A549 (cell line): ENCODE measurements at regions not wholly inside any gene's neighbourhood (a gene's known extent, or its start where the extent isn't known, plus 50 kb on each side); places are given as distances from the start of the nearest gene placed in this dataset.

ENCODE experiments used
- ATAC-seq, 2 experiments: fragments of 200-7000 bp in 1 of 2; fragments of >200 bp in 1 of 2; cut with Nextera tagmentation in 1 of 2; cut with Tn5 transposase in 1 of 2; 3 replicates each; pipeline versions ENCODE4 v1.8.0 to v1.9.1; 2018 to 2020; ENCODE audit warnings: mild to moderate bottlenecking in 1 of 2, moderate library complexity in 1 of 2
- CTCF ChIA-PET: fragments of 300-600 bp; sonication (Branson Sonifier 250); formaldehyde crosslinking; extraction: SDS; loops from one replicate; lab custom pipeline; 2021; ENCODE audit warnings: antibody characterized with exemption, inconsistent platforms; lab: Yijun Ruan, JAX
- POLR2A ChIA-PET: fragments of 350-600 bp; formaldehyde crosslinking; extraction: SDS; loops from one replicate; lab custom pipeline; 2021; ENCODE audit warnings: antibody characterized with exemption, inconsistent platforms; lab: Yijun Ruan, JAX
- DNase-seq, 2 experiments: peaks; one replicate each; pipeline versions ENCODE4 v3.0.0 to v3.0.0-alpha.2; 2011 to 2016; ENCODE audit warnings: low read depth in 1 of 2, low spot score in 1 of 2
- FAIRE-seq: peaks from 2 replicates; lab custom pipeline; 2011; peaks lifted over from hg19 to GRCh38; lab: Jason Lieb, UNC
- H3K27ac ChIP-seq, 2 experiments: fragments of >200 bp; sonication (Bioruptor Twin); formaldehyde crosslinking; 3 replicates each; pipeline ENCODE4 v1.5.1; 2016 to 2017
- H3K4me1 ChIP-seq: fragments of >200 bp; sonication (Bioruptor Twin); formaldehyde crosslinking; 3 replicates; pipeline ENCODE4 v1.6.1; 2016
- H3K4me2 ChIP-seq: fragments of >200 bp; sonication (Bioruptor Twin); formaldehyde crosslinking; 3 replicates; pipeline ENCODE4 v1.6.1; 2016
- H3K4me3 ChIP-seq: fragments of >200 bp; sonication (Bioruptor Twin); formaldehyde crosslinking; 3 replicates; pipeline ENCODE4 v1.5.1; 2016
- H3K9me3 ChIP-seq: fragments of >200 bp; sonication (Bioruptor Twin); formaldehyde crosslinking; 3 replicates; pipeline ENCODE4 v1.6.1; 2016
- BHLHE40 ChIP-seq: IDR thresholded peaks from 2 replicates; pipeline ENCODE4 v1.6.1; 2012; ENCODE audit warnings: low read depth, low read length, inconsistent platforms
- EHF ChIP-seq: fragments of 250-450 bp; sonication (Bioruptor Pico); IDR thresholded peaks from 2 replicates; pipeline ENCODE4 v1.5.0; 2020; ENCODE audit warnings: mild to moderate bottlenecking
- EHMT2 ChIP-seq: fragments of 200-600 bp; sonication (generic); IDR thresholded peaks from 2 replicates; pipeline ENCODE4 v1.6.1; 2016; ENCODE audit warnings: antibody characterized with exemption, low read depth, mild to moderate bottlenecking, moderate library complexity
- ESRRA ChIP-seq: fragments of 150-350 bp; IDR thresholded peaks from 2 replicates; pipeline ENCODE4 v1.6.1; 2014; ENCODE audit warnings: mild to moderate bottlenecking, low read length, borderline replicate concordance
- FOSB ChIP-seq: fragments of 250-450 bp; sonication (Bioruptor Pico); IDR thresholded peaks from 2 replicates; pipeline ENCODE4 v1.5.0; 2020; ENCODE audit warnings: mild to moderate bottlenecking, moderate library complexity
- FOSL2 ChIP-seq, 2 experiments: fragments of 450-650 bp in 1 of 2; fragments of >200 bp in 1 of 2; sonication (Bioruptor Twin) in 1 of 2; formaldehyde crosslinking; IDR thresholded peaks; 2 replicates each; pipeline versions ENCODE4 v1.5.0 to v1.6.1; 2016 to 2020; ENCODE audit warnings: mild to moderate bottlenecking in 1 of 2, moderate library complexity in 1 of 2
- FOXS1 ChIP-seq: fragments of 250-450 bp; sonication (Bioruptor Pico); IDR thresholded peaks from 2 replicates; pipeline ENCODE4 v1.5.0; 2020; ENCODE audit warnings: mild to moderate bottlenecking, moderate library complexity
- GATA3 ChIP-seq: IDR thresholded peaks from 2 replicates; pipeline ENCODE4 v1.6.1; 2012; ENCODE audit warnings: borderline replicate concordance
- HDAC2 ChIP-seq: fragments of 200-600 bp; sonication (generic); IDR thresholded peaks from 2 replicates; pipeline ENCODE4 v1.6.1; 2016
- HEYL ChIP-seq: fragments of 250-450 bp; sonication (Bioruptor Pico); IDR thresholded peaks from 2 replicates; pipeline ENCODE4 v1.8.0; 2021; ENCODE audit warnings: mild to moderate bottlenecking, moderate library complexity
- KDM5A ChIP-seq: fragments of 200-600 bp; sonication (generic); IDR thresholded peaks from 2 replicates; pipeline ENCODE4 v1.6.1; 2016; ENCODE audit warnings: antibody characterized with exemption, mild to moderate bottlenecking
- MAFK ChIP-seq: fragments of 450-650 bp; IDR thresholded peaks from 2 replicates; pipeline ENCODE4 v1.6.1; 2014; ENCODE audit not compliant: partially characterized antibody
- MYC ChIP-seq: IDR thresholded peaks from 2 replicates; pipeline ENCODE4 v1.6.1; 2012; ENCODE audit warnings: mild to moderate bottlenecking, inconsistent platforms, low read length, improper control_type of control experiment, borderline replicate concordance
- NPAS2 ChIP-seq: fragments of 250-450 bp; sonication (Bioruptor Pico); IDR thresholded peaks from 2 replicates; pipeline ENCODE4 v1.8.0; 2022; ENCODE audit warnings: mild to moderate bottlenecking, moderate library complexity, borderline replicate concordance
- NR3C1 ChIP-seq: fragments of >200 bp; sonication (Bioruptor Twin); formaldehyde crosslinking; IDR thresholded peaks from 3 replicates; pipeline ENCODE4 v1.6.1; 2017
- PHF8 ChIP-seq: fragments of 200-600 bp; sonication (generic); IDR thresholded peaks from 2 replicates; pipeline ENCODE4 v1.6.1; 2016; ENCODE audit warnings: low read depth, mild to moderate bottlenecking, antibody characterized with exemption, moderate library complexity, borderline replicate concordance
- RARB ChIP-seq: fragments of 250-450 bp; sonication (Bioruptor Pico); IDR thresholded peaks from 2 replicates; pipeline ENCODE4 v1.8.0; 2021; ENCODE audit warnings: mild to moderate bottlenecking, moderate library complexity
- RFX5 ChIP-seq: fragments of 450-650 bp; IDR thresholded peaks from 2 replicates; pipeline ENCODE4 v1.7.1; 2014; ENCODE audit warnings: antibody characterized with exemption, mild to moderate bottlenecking, moderate library complexity
- RNF2 ChIP-seq: fragments of 200-600 bp; sonication (generic); IDR thresholded peaks from 2 replicates; pipeline ENCODE4 v1.6.1; 2016; ENCODE audit warnings: low read depth, mild to moderate bottlenecking, antibody characterized with exemption, moderate library complexity, borderline replicate concordance
- SREBF2 ChIP-seq: fragments of 450-650 bp; IDR thresholded peaks from 2 replicates; pipeline ENCODE4 v1.6.1; 2014; ENCODE audit warnings: mild to moderate bottlenecking, moderate library complexity
- ZC3H11A ChIP-seq: fragments of 450-650 bp; IDR thresholded peaks from 2 replicates; pipeline ENCODE4 v1.6.1; 2014; ENCODE audit warnings: antibody characterized with exemption, mild to moderate bottlenecking
- ZNF302 ChIP-seq: fragments of 250-450 bp; sonication (Bioruptor Pico); IDR thresholded peaks from 2 replicates; pipeline ENCODE4 v1.9.0; 2021; ENCODE audit warnings: inconsistent platforms, mild to moderate bottlenecking, moderate library complexity
- WGBS: methylation state at CpG from one replicate; pipeline ENCODE4 v1.1.6; 2017; ENCODE audit errors: missing lambda C conversion rate; 5-methylcytosine and 5-hydroxymethylcytosine counted together
- TF ChIP-seq, protein P1 (sequence below): fragments of 250-450 bp; sonication (Bioruptor Pico); IDR thresholded peaks from 2 replicates; pipeline ENCODE4 v1.5.0; 2020; ENCODE audit warnings: low read depth, mild to moderate bottlenecking, moderate library complexity
- TF ChIP-seq, protein P2 (sequence below): fragments of >200 bp; sonication (Bioruptor Twin); formaldehyde crosslinking; IDR thresholded peaks from 3 replicates; pipeline ENCODE4 v1.5.1; 2016
- TF ChIP-seq, protein P3 (sequence below): fragments of 450-650 bp; IDR thresholded peaks from 2 replicates; pipeline ENCODE4 v1.6.1; 2014; ENCODE audit warnings: antibody characterized with exemption
- TF ChIP-seq, protein P4 (sequence below): fragments of >200 bp; sonication (Bioruptor Twin); formaldehyde crosslinking; IDR thresholded peaks from 3 replicates; pipeline ENCODE4 v1.6.1; 2016

DNA sequence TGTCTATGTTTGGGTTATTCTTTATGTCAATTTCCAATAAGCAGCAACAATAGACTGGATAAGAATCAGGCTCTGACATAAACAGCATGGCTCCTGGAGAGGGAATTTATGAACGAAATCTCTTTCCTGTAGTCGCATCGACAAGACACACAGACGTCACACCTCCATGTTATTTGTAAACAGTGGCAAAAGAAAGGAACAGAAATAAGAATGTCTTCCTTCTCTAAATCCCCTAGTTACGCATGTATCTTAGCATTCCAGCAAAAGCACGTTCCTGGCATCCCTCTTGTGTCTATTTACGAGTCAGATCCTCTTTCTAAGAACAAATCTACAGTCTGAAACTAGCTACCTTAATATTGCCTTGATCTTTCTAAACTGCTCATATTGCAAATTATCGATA is 559.1 kb upstream of the JAG1 start:
- ChIA-PET CTCF (interaction anchor here (1.0 to 1.3 kb wide), 2 partner anchors 9 to 561 kb away, joined by 3 to 4 read pairs; no protein-coding TSS in a partner anchor), POLR2A (no interaction called here)
- FAIRE-seq (peak; percentile 56), ATAC-seq (no peak), DNase-seq (no peak)
- Histone ChIP-seq H3K4me3 (no peak overlapping the region), H3K4me2 (no peak overlapping the region), H3K27ac (no peak overlapping the region), H3K4me1 (peaks cover 18% of the 10 kb centered on the region), H3K9me3 (no peaks in the 10 kb centered on the region)
- 88% methylated on average over 8 of the region's 8 CpGs for WGBS
- TF ChIP-seq FOXS1: no peak
- TF ChIP-seq, protein P1, sequence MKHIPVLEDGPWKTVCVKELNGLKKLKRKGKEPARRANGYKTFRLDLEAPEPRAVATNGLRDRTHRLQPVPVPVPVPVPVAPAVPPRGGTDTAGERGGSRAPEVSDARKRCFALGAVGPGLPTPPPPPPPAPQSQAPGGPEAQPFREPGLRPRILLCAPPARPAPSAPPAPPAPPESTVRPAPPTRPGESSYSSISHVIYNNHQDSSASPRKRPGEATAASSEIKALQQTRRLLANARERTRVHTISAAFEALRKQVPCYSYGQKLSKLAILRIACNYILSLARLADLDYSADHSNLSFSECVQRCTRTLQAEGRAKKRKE (CRISPR knock-in tag): no peak
- no peak for TF ChIP-seq RFX5
- no peak for TF ChIP-seq GATA3
- no peak for TF ChIP-seq EHMT2
- no peak for TF ChIP-seq BHLHE40
- TF ChIP-seq RNF2: no peak
- no peak for TF ChIP-seq MAFK
- TF ChIP-seq ZC3H11A: no peak
- TF ChIP-seq SREBF2: no peak
- no peak for TF ChIP-seq NPAS2 (CRISPR knock-in tag)
- TF ChIP-seq ZNF302 (CRISPR knock-in tag): no peak
- TF ChIP-seq, protein P2, sequence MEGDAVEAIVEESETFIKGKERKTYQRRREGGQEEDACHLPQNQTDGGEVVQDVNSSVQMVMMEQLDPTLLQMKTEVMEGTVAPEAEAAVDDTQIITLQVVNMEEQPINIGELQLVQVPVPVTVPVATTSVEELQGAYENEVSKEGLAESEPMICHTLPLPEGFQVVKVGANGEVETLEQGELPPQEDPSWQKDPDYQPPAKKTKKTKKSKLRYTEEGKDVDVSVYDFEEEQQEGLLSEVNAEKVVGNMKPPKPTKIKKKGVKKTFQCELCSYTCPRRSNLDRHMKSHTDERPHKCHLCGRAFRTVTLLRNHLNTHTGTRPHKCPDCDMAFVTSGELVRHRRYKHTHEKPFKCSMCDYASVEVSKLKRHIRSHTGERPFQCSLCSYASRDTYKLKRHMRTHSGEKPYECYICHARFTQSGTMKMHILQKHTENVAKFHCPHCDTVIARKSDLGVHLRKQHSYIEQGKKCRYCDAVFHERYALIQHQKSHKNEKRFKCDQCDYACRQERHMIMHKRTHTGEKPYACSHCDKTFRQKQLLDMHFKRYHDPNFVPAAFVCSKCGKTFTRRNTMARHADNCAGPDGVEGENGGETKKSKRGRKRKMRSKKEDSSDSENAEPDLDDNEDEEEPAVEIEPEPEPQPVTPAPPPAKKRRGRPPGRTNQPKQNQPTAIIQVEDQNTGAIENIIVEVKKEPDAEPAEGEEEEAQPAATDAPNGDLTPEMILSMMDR: no peak
- TF ChIP-seq EHF (CRISPR knock-in tag): no peak
- TF ChIP-seq HDAC2: no peak
- no peak for TF ChIP-seq FOSL2 (IDR thresholded peaks at IDR 0.05)
- TF ChIP-seq FOSL2 (CRISPR knock-in tag; IDR thresholded peaks at IDR 0.05): no peak
- TF ChIP-seq NR3C1: no peak
- TF ChIP-seq KDM5A: no peak

DNA sequence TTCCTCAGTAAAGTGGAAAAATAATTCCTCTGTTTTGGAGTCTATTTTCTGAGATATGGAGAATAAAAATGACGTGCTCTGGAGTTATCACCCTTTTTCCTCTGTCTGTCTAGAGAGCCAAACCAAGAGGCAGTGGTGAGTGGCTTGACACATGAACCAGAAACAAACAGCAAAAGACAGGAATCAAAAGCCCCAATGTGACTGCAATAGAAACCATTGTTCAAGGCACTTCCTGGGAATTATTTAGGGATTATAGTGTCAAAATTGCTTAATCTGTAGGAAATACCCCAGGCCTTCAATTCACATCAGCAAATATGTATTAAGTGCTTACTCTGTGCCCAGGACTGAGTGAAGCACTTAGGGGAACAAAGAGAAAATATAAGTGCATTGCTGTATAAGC is 560.4 kb upstream of the JAG1 start:
- DNase-seq: no peak
- Histone ChIP-seq H3K4me3 (no peak overlapping the region), H3K4me1 (peaks cover 18% of the 10 kb centered on the region), H3K27ac (no peak overlapping the region), H3K4me2 (no peak overlapping the region), H3K9me3 (no peaks in the 10 kb centered on the region)
- peak; percentile 54 for FAIRE-seq
- TF ChIP-seq ESRRA (no peak), PHF8 (no peak)
- WGBS: 74% methylated on average over 1 of the region's 1 CpG
- no peak for ATAC-seq
- ChIA-PET CTCF (interaction anchor here (1.6 kb wide), 1 partner anchor 13 kb away, joined by 3 read pairs; no protein-coding TSS in a partner anchor), POLR2A (no interaction called here)

DNA sequence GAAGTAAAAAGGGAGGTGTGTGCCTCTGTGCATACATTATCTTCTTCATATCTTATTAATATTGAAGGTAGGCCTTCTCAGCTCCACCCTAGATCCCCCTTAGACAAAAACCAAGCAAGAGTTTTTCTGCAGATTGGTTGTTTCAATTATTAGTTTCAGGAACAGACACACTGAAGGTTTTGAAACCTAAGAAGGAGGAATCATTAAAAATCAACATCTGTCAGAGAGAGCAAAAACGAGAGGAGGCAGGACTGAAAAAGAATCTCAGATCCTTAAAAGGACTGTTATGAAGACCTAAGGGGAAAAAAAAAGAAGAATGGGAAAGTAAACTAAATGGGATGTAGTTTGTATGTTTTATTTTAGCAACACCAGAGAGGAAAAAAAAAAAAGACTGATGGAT is 560.8 kb upstream of the JAG1 start:
- no peaks in the 10 kb centered on the region for H3K9me3 ChIP-seq
- H3K4me1 ChIP-seq: peaks cover 14% of the 10 kb centered on the region
- DNase-seq (no peak), FAIRE-seq (no peak), ATAC-seq (no peak)
- H3K4me2 ChIP-seq: no peak overlapping the region
- no peak overlapping the region; a peak in 1 of 6 replicates for H3K27ac ChIP-seq
- ChIA-PET POLR2A (no interaction called here), CTCF (interaction anchor here (1.6 kb wide), 1 partner anchor 14 kb away, joined by 3 read pairs; no protein-coding TSS in a partner anchor)
- 54% methylated on average over 1 of the region's 1 CpG for WGBS
- H3K4me3 ChIP-seq: no peak overlapping the region
- TF ChIP-seq ZC3H11A (no peak), FOSL2 (IDR thresholded peaks at IDR 0.05) (no peak), FOSL2 (CRISPR knock-in tag; IDR thresholded peaks at IDR 0.05) (no peak), HDAC2 (no peak), FOXS1 (no peak), FOSB (CRISPR knock-in tag) (no peak), HEYL (CRISPR knock-in tag) (no peak), NPAS2 (CRISPR knock-in tag) (no peak), PHF8 (no peak), MYC (no peak), RARB (CRISPR knock-in tag) (no peak)
- TF ChIP-seq, protein P3, sequence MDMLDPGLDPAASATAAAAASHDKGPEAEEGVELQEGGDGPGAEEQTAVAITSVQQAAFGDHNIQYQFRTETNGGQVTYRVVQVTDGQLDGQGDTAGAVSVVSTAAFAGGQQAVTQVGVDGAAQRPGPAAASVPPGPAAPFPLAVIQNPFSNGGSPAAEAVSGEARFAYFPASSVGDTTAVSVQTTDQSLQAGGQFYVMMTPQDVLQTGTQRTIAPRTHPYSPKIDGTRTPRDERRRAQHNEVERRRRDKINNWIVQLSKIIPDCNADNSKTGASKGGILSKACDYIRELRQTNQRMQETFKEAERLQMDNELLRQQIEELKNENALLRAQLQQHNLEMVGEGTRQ: no peak
- TF ChIP-seq, protein P4, sequence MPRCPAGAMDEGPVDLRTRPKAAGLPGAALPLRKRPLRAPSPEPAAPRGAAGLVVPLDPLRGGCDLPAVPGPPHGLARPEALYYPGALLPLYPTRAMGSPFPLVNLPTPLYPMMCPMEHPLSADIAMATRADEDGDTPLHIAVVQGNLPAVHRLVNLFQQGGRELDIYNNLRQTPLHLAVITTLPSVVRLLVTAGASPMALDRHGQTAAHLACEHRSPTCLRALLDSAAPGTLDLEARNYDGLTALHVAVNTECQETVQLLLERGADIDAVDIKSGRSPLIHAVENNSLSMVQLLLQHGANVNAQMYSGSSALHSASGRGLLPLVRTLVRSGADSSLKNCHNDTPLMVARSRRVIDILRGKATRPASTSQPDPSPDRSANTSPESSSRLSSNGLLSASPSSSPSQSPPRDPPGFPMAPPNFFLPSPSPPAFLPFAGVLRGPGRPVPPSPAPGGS: no peak
